COLO668 (cell line): ENCODE measurements at regions not wholly inside any gene's neighbourhood (a gene's known extent, or its start where the extent isn't known, plus 50 kb on each side); places are given as distances from the start of the nearest gene placed in this dataset.
A peak's percentile ranks its signal among the peaks of the same experiment; 100 is the strongest.

Experiments used
- DNase-seq: peaks from one replicate; lab custom pipeline; 2025; ENCODE audit not compliant: unreplicated experiment; lab: John Stamatoyannopoulos, UW

DNA sequence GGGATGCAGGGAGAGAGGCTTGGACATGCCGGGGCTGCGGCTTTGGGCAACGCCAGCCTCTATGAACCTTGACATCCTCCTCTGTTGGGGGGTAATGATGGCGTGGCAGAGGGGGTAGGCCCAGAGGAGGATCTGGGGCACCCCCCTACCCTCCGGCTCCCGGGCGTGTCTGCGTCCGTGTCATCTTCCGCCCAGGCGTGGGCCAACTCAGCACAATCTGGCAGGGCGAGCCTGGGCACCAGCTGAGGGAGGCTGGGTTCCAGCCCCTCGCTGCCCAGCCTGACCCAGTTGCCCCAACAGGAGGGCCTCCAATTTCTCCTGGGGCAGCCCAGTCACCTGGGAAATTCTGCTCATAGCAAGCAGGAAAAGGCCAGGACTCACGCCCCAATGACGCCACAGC is 62.9 kb upstream of the IL17B start:
- DNase-seq: no peak

DNA sequence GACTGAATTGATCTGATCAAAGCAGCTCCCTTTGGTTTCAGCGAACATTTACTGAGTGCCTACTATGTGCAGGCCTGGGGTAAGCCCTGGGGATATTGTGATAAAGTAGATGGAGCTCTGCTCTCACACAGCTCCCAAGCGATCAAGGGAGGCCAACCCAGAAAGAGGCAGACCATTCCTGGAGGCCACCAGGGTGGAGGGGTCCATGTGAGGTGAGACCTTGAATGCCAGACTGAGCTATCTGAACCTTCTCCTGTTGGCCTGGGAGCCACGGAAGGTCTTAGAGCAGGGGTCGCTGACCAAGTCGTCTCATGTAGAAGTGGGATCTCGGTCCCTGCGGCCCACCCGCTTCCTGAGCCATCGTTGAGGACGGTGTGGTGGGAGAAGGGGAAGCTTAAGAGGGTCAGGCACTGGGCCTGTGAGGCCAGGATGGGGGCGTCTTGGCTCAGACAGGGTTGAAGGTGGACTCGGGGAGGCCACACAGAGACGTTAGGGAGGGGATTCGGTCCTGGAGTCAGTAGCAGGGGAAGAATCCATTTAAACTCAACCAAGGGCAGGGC is 62.2 kb upstream of the IL17B start:
- no peak for DNase-seq

DNA sequence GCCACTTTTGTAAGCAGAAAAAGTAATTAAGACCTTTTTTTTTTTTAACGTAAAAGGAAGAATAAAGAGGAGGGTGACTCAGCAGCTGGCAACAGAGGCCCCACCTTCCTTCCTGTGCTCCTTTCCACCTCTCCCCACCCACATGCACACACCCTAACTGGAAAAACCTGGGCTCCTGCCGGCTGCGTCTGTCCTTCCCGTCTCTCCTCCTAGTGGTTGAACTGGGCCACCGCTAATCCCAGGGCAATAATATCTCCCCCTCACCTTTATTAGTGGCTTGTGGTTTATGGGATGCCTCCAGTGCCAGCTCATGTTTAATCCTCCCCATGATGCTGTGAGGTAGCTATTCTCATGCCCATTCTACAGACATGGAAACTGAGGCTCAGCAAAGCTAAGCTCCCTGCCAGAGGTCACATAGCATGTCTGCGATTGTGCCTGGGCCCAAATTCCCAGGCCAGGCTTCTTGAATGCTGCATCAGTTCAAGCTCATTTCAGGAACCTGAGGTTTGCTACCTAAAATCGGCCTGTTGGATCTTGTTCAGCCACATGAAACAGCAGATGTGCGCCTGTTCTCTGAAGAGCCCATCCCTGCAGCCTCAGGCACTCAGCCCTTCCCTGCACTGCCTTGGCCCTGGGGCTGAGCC is 60.9 kb upstream of the IL17B start:
- DNase-seq: peak; percentile 18

DNA sequence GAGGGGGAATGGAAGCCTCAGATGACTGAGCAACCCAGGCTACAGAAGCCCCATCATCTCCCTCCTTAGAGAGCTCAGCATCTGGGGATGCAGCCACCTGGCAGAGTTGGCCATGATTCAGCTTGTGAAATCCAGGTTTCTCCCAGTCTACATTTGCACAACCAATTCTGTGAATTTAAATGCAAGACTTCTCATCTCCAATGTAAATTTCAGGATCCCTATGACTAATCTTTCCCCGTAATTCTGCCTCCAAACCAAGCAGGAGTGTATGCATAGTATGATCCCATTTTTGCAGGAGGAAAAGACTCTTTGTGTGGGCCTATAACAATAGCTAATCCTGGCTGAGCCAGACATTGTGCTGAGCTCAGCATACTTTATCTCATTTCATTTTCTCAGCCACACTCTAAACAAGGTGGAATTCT is 59.6 kb upstream of the IL17B start:
- DNase-seq: no peak

DNA sequence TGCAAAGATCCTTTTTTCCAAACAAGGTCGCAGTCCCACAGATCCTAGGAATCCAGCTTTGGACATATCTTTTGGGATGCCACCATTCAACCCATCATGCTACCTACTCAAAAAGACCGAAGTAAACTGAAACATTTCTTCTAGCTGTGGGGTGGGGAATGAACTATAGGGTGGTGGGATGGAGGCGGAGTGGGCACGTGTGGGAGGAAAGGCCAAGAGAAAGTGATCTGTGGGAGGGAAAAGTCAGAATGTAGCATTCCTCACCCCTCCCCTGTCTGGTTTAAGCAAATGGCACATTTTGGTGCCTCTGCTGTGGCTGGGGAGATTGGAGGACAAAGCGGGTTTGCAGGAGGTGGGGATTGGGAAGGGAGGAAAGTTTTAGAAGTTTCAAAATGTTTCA is 59.2 kb upstream of the IL17B start:
- DNase-seq: no peak

DNA sequence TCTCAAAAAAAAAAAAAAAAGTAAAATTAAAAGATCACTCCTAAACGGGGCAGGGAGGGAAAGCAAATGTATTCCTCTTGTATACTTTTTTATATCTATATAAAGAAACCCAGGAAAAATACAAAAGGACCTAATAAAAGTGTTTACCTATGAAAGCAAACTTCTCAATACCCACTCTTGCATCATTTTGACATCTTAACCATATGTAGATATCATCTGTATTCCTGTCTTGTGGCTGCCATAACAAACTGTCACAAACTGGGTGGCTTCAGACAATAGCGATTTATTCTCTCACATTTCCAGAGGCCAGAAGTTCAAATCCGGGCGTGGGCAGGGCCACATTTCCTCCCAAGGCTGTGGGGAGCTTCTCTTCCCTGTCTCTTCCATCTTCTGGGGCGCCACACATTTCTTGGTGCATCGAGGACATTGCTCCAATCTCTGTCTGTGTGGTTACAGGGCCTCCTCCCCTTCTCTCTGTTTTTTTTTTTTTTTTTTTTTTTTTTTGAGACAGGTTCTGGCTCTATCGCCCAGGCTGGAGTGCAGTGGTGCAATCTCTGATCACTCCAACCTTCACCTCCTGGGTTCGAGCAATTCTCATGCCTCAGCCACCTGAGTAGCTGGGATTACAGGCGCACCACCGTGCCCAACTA is 58.4 kb upstream of the IL17B start:
- no peak for DNase-seq

DNA sequence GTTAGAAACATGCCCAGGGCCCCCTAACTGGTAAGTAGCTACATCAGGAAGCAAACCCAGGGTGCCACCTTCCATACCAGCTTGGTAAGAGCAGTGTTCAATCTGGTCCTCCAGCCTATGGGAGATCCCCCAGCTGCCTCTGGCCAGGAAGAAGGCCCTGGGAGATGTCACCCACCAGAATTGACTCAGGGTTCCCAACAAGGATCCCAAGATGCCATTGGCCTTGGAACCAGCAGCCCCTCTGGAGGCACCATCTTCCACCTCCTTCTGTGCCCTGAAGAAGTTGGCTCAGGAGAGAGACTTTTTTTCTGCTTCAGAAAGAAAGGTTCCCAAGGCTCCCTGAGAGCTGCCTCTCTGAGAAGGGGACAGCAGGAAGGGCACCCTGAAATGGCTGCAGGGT is 56.6 kb upstream of the IL17B start:
- DNase-seq: no peak

DNA sequence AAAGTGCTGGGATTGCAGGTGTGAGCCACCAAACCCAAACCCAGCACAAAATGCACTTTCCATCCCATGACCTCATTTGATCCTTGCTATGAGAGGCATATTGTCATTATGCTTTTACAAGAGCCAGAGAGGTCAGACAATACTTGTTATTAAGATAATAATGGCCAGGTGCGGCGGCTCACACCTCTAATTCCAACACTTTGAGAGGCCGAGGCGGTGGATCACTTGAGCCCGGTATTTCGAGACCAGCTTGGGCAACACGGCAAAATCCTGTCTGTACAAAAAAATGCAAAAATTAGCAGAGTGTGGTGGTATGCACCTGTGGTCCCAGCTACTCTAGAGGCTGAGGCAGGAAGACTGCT is 55.9 kb upstream of the IL17B start:
- DNase-seq: no peak

DNA sequence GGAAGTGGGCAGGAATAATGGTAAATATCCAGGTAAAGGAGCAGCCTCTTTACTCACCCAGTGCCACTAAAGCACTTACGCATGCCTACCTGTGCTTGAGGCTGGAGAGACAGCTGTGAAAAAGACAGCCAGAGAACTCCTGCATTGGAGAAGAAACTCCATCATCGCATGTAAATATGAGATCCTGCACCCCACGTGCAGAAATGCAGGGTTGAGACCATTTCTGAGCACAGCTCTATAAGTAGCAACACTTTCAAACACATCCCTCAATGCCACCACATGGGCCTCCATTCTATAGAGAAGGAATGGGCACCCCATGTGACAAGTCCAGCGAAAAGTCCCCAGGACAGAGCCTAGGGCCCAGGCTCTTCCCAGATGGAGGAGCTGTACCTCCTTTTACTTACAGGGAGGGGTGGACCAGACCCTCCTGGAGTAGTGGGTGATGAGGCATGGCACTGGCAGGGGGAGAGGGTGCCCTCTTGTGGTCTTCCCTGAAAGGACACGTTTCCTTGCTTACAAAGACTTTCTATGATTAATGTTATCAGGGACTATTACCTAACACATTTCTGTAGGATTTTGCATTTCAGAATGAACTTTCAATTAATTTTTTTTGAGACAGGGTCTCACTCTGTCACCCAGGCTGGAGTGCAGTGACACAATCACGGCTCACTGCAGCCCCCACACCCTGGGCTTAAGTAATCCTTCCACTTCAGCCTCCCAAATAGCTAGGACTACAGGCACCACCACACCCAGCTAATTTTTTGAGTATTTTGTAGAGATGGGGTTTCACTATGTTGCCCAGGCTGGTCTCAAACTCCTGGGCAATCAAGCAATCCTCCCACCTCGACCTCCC is 55.3 kb upstream of the IL17B start:
- DNase-seq: peak; percentile 18

DNA sequence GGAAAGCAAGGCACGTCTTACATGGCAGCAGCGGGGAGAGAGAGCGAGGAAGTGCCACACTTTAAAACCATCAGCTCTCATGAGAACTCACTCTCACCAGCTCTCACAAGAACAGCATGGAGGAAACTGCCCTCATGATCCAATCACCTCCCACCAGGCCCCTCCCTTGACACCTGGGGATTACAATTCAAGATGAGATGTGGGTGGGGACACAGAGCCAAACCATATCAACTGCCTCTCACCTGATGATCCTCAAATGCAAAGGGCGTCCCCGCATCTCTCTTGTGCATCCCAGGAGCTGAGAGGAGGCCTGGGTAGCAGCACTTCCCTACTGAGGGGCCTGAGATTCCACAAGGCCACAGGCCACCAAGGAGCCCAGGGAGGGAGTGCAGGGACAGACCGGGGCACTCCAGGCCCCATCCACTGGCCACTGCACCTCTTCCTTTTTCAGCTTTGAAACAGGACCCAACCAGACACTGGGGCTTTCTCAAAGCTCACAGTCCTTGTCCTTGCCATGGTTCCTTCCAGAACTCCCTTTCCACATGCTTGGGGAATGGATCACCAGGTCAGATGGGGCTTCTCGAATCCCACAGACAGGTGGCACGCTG is 54.5 kb upstream of the IL17B start:
- DNase-seq: no peak

DNA sequence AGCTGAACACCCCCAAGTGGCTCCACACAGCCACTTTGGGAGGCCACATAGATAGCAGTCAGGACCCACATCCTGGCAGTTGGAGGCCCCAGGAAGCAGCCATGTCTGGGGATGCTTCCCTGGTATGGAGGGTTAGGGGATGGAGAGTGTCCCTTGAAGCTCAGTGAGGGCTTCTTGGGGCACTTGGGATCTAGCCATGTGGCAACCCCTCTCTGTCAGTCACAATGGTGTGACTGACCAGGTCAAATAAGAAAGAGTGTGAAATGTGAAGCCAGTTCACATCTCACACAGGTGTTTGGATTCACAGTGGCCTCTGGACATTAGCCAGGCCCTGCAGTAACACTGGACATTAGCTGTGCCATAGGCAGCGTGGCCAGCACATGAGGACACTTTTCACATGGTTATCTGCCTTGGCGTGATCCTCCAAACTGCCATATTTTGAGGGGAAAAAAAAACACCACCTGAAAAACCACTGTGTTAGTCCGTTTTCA is 53.9 kb upstream of the IL17B start:
- no peak for DNase-seq

DNA sequence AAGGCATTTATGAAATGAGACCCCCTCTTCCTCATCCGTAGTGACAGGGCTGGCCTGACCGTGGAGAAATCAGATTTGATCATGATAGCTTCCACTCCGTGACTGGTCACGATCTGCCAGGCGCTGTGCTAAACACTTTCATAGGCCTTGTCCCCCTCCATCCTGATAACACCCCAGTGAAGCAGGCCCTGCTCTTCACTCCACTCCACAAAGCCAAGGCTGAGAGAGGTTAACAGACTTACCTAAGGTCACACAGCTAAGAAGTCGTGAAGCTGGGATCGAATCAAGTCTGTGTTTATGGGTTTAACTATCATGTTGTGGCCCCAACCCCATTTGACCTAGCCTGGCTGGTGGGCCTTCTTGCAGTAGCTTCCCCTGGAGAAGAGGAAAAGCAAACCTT is 53.3 kb upstream of the IL17B start:
- no peak for DNase-seq

DNA sequence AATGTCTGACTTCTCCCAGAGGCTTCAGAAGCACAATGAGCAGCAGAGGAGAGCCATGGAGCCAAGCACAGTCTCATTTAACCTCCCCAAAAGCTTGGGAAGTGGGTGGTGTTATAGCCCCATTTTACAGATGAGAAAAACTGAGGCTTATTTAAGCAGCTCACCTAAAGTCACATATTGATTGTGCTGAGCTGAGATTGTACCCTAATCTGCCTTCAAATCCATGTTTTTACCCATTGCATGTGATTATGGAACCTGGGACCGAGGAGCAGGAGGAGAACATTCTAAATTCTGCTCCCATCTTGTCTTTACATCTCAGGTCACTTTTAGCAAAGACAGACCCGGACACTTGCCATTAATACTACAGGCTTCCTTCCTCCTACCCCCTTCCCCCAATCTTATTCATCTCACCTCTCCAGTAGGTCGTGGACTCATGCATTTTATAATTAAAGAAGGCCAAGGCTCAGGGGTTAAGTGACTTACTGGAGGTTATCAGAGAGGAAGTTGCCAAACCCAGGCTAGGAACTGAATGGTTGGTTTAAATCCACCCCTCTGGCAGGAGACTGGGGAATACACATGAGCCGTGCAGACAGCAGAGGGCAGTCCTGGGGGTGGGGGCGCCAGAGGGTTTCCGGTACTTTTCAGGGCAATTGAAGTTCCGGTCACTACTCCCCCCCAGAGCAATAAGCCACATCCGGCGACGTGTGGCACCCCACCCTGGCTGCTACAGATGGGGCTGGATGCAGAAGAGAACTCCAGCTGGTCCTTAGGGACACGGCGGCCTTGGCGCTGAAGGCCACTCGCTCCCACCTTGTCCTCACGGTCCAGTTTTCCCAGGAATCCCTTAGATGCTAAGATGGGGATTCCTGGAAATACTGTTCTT is 51.0 kb upstream of the IL17B start:
- DNase-seq: no peak
